DOHH2 (cell line): ENCODE measurements at regions not wholly inside any gene's neighbourhood (a gene's known extent, or its start where the extent isn't known, plus 50 kb on each side); places are given as distances from the start of the nearest gene placed in this dataset.

Source experiments
- CTCF ChIP-seq: fragments of 200-600 bp; sonication (generic); IDR thresholded peaks from one replicate; pipeline ENCODE4 v1.5.1; 2014; ENCODE audit warnings: antibody characterized with exemption, mild to moderate bottlenecking, low read depth, low read length; ENCODE audit not compliant: poor library complexity, severe bottlenecking
- EZH2phosphoT487 ChIP-seq: fragments of 200-600 bp; sonication (generic); IDR thresholded peaks from 2 replicates; pipeline ENCODE4 v1.6.1; 2017; ENCODE audit warnings: borderline replicate concordance, mild to moderate bottlenecking, antibody characterized with exemption, low read length, moderate library complexity, mixed read lengths

- TF ChIP-seq CTCF (no peak), EZH2phosphoT487 (no peak)
Observed at GRCh38 chr13:111051041-111051725, 63.9 kb upstream of the ARHGEF7 start.
